H1 (cell line): ENCODE measurements at regions not wholly inside any gene's neighbourhood (a gene's known extent, or its start where the extent isn't known, plus 50 kb on each side); places are given as distances from the start of the nearest gene placed in this dataset.

Experiments used
- CTCF ChIA-PET: fragments of 300-600 bp; sonication (Branson Sonifier 250); formaldehyde crosslinking; loops from one replicate; lab custom pipeline; 2021; ENCODE audit not compliant: partially characterized antibody; lab: Charles Lee
- POLR2A ChIA-PET: fragments of 300-600 bp; sonication (Branson Sonifier 250); formaldehyde crosslinking; loops from one replicate; lab custom pipeline; 2021; ENCODE audit warnings: inconsistent platforms; ENCODE audit not compliant: partially characterized antibody; lab: Charles Lee
- DNase-seq, 2 experiments: peaks; one replicate each; pipeline versions ENCODE4 v3.0.0 to v3.0.0-alpha.2; 2010 to 2022; ENCODE audit warnings: low spot score in 2 of 2, low read depth in 1 of 2, mixed read lengths in 1 of 2
- FAIRE-seq: peaks from 2 replicates; lab custom pipeline; 2011; peaks lifted over from hg19 to GRCh38; lab: Jason Lieb, UNC
- H2AFZ ChIP-seq: 2 replicates; pipeline ENCODE4 v1.8.1; 2012; ENCODE audit warnings: low read length, inconsistent platforms
- H2AK5ac ChIP-seq: 2 replicates; pipeline ENCODE4 v1.6.1; 2013; ENCODE audit warnings: low read depth, low read length
- H2BK120ac ChIP-seq: replicated peaks from 2 replicates; pipeline ENCODE3; 2013; ENCODE audit warnings: low read depth, low read length, inconsistent platforms
- H2BK12ac ChIP-seq: 2 replicates; pipeline ENCODE4 v1.6.1; 2013; ENCODE audit warnings: low read depth, low read length
- H2BK15ac ChIP-seq: 2 replicates; pipeline ENCODE4 v1.6.1; 2013; ENCODE audit warnings: low read length
- H2BK20ac ChIP-seq: 2 replicates; pipeline ENCODE4 v1.6.1; 2013; ENCODE audit warnings: low read length
- H2BK5ac ChIP-seq: 2 replicates; pipeline ENCODE4 v1.6.1; 2013; ENCODE audit warnings: low read depth, low read length
- H3K14ac ChIP-seq: 2 replicates; pipeline ENCODE4 v1.6.1; 2013; ENCODE audit warnings: inconsistent platforms; ENCODE audit not compliant: insufficient read length
- H3K18ac ChIP-seq: 2 replicates; pipeline ENCODE4 v1.6.1; 2013; ENCODE audit warnings: low read length; ENCODE audit errors: extremely low read depth
- H3K23ac ChIP-seq: 2 replicates; pipeline ENCODE4 v1.6.1; 2013; ENCODE audit warnings: inconsistent platforms; ENCODE audit not compliant: insufficient read length
- H3K23me2 ChIP-seq: 2 replicates; pipeline ENCODE4 v1.6.1; 2013; ENCODE audit warnings: low read depth, low read length
- H3K27ac ChIP-seq: 2 replicates; pipeline ENCODE4 v1.6.1; 2011; ENCODE audit warnings: low read depth, low read length, inconsistent platforms
- H3K27me3 ChIP-seq, 4 experiments: replicated peaks in 1 of 4; 1 replicate in 1 of 4; 2 replicates in 3 of 4; pipeline versions ENCODE4 v1.6.1 to v1.8.1; 2011 to 2013; ENCODE audit warnings: low read length in 3 of 4, mild to moderate bottlenecking in 3 of 4, inconsistent platforms in 2 of 4, mixed read lengths in 2 of 4, moderate library complexity in 1 of 4; ENCODE audit not compliant: control insufficient read depth in 3 of 4, insufficient read depth in 3 of 4; ENCODE audit errors: extremely low read depth in 1 of 4
- H3K36me3 ChIP-seq, 4 experiments: 2 replicates each; pipeline versions ENCODE4 v1.6.1 to v1.8.1; 2011 to 2013; ENCODE audit warnings: mild to moderate bottlenecking in 4 of 4, low read length in 3 of 4, moderate library complexity in 2 of 4, control low read depth in 1 of 4, inconsistent platforms in 1 of 4; ENCODE audit not compliant: insufficient read depth in 4 of 4, control insufficient read depth in 2 of 4
- H3K4ac ChIP-seq: replicated peaks from 2 replicates; pipeline ENCODE3; 2013; ENCODE audit warnings: low read length, low read depth, mixed read lengths, inconsistent platforms; ENCODE audit not compliant: insufficient read length
- H3K4me1 ChIP-seq, 4 experiments: replicated peaks in 1 of 4; 1 replicate in 1 of 4; 2 replicates in 3 of 4; pipeline versions ENCODE4 v1.6.1 to v1.8.1; 2011 to 2013; ENCODE audit warnings: low read length in 3 of 4, inconsistent platforms in 2 of 4, mixed read lengths in 1 of 4; ENCODE audit not compliant: insufficient read depth in 4 of 4, control insufficient read depth in 3 of 4
- H3K4me2 ChIP-seq, 2 experiments: 2 replicates each; pipeline versions ENCODE4 v1.6.1 to v1.8.1; 2011 to 2013; ENCODE audit warnings: low read depth in 2 of 2, low read length in 2 of 2, control low read depth in 1 of 2, inconsistent platforms in 1 of 2, mild to moderate bottlenecking in 1 of 2; ENCODE audit not compliant: insufficient read depth in 1 of 2
- H3K4me3 ChIP-seq, 4 experiments: fragments of 200-600, 300-600 bp in 1 of 4; sonication (generic), shearing (Covaris generic), sonication (Bioruptor Twin) in 1 of 4; 2 replicates each; pipeline versions ENCODE4 v1.5.1 to v1.8.1; 2011 to 2016; ENCODE audit warnings: low read length in 4 of 4, low read depth in 3 of 4, control low read depth in 2 of 4, inconsistent platforms in 2 of 4, mild to moderate bottlenecking in 2 of 4, mixed read lengths in 1 of 4, moderate library complexity in 1 of 4; ENCODE audit not compliant: insufficient read depth in 2 of 4; ENCODE audit errors: extremely low read depth in 1 of 4
- H3K56ac ChIP-seq: replicated peaks from 2 replicates; pipeline ENCODE3; 2013; ENCODE audit warnings: low read depth, mild to moderate bottlenecking, mixed read lengths, low read length, inconsistent platforms; ENCODE audit not compliant: insufficient read length
- H3K79me1 ChIP-seq: 2 replicates; pipeline ENCODE4 v1.6.1; 2013; ENCODE audit warnings: low read depth, low read length, control low read depth
- H3K79me2 ChIP-seq, 2 experiments: 2 replicates each; pipeline versions ENCODE4 v1.6.1 to v1.8.1; 2012 to 2013; ENCODE audit warnings: low read length in 2 of 2, mild to moderate bottlenecking in 2 of 2, inconsistent platforms in 1 of 2; ENCODE audit not compliant: insufficient read depth in 2 of 2, control insufficient read depth in 1 of 2
- H3K9ac ChIP-seq, 4 experiments: replicated peaks in 1 of 4; 1 replicate in 1 of 4; 2 replicates in 3 of 4; pipeline versions ENCODE4 v1.6.1 to v1.8.1; 2011 to 2013; ENCODE audit warnings: low read depth in 3 of 4, low read length in 3 of 4, control low read depth in 2 of 4, mild to moderate bottlenecking in 2 of 4, moderate library complexity in 2 of 4, inconsistent platforms in 1 of 4; ENCODE audit errors: extremely low read depth in 1 of 4
- H3K9me3 ChIP-seq, 2 experiments: 2 replicates each; pipeline versions ENCODE4 v1.6.1 to v1.8.1; 2012 to 2013; ENCODE audit warnings: mild to moderate bottlenecking in 2 of 2, moderate library complexity in 2 of 2, control low read depth in 1 of 2, inconsistent platforms in 1 of 2, low read depth in 1 of 2, low read length in 1 of 2, mixed read lengths in 1 of 2; ENCODE audit not compliant: insufficient read depth in 2 of 2
- H4K20me1 ChIP-seq, 2 experiments: replicated peaks in 1 of 2; 2 replicates each; pipeline versions ENCODE3 to v1.8.1; 2011 to 2013; ENCODE audit warnings: inconsistent platforms in 2 of 2, low read length in 2 of 2, mild to moderate bottlenecking in 1 of 2; ENCODE audit not compliant: insufficient read depth in 2 of 2, control insufficient read depth in 1 of 2
- H4K5ac ChIP-seq: 2 replicates; pipeline ENCODE4 v1.6.1; 2013; ENCODE audit warnings: low read length, low read depth, mixed read lengths, inconsistent platforms; ENCODE audit not compliant: insufficient read length
- H4K8ac ChIP-seq: 2 replicates; pipeline ENCODE4 v1.8.0; 2013; ENCODE audit warnings: mild to moderate bottlenecking, moderate library complexity, low read length, inconsistent platforms; ENCODE audit not compliant: insufficient read depth; ENCODE audit errors: extremely low read depth
- H4K91ac ChIP-seq: replicated peaks from 2 replicates; pipeline ENCODE3; 2013; ENCODE audit warnings: low read length, mixed read lengths, inconsistent platforms; ENCODE audit not compliant: insufficient read length
- CBX5 ChIP-seq: fragments of 300-800, 300-1000 bp; sonication (generic); IDR thresholded peaks from 2 replicates; pipeline ENCODE4 v1.7.1; 2016; ENCODE audit warnings: antibody characterized with exemption, low read length, low read depth
- EP300 ChIP-seq, 2 experiments: IDR thresholded peaks; 1 replicate in 1 of 2; 2 replicates in 1 of 2; pipeline ENCODE4 v1.6.1; 2011 to 2012; ENCODE audit warnings: low read depth in 2 of 2, low read length in 2 of 2, mild to moderate bottlenecking in 2 of 2, borderline replicate concordance in 1 of 2, inconsistent platforms in 1 of 2, moderate library complexity in 1 of 2
- GTF2F1 ChIP-seq: IDR thresholded peaks from 2 replicates; pipeline ENCODE4 v1.6.1; 2012; ENCODE audit warnings: low read depth, low read length, improper control_type of control experiment, borderline replicate concordance
- KDM1A ChIP-seq: fragments of 200-600, 300-600 bp; sonication (generic); IDR thresholded peaks from 2 replicates; pipeline ENCODE4 v1.7.1; 2016; ENCODE audit warnings: mild to moderate bottlenecking, low read length, borderline replicate concordance
- SIRT6 ChIP-seq: IDR thresholded peaks from one replicate; pipeline ENCODE4 v1.7.1; 2012; ENCODE audit warnings: low read length, inconsistent platforms
- SP1 ChIP-seq: IDR thresholded peaks from 2 replicates; pipeline ENCODE4 v1.6.1; 2011; ENCODE audit warnings: low read depth, low read length
- WGBS, 2 experiments: shearing (Covaris generic) in 1 of 2; methylation state at CpG; one replicate each; pipeline versions ENCODE4 v1.1.6 to v1.1.7; 2013 to 2015; ENCODE audit warnings: low lambda C conversion rate in 2 of 2, mixed read lengths in 2 of 2, inconsistent platforms in 1 of 2, low coverage in 1 of 2, missing lambda C conversion rate in 1 of 2; ENCODE audit not compliant: insufficient replicate concordance in 2 of 2, insufficient coverage in 1 of 2, insufficient read length in 1 of 2; ENCODE audit errors: extremely low coverage in 1 of 2, missing lambda C conversion rate in 1 of 2; 5-methylcytosine and 5-hydroxymethylcytosine counted together

DNA sequence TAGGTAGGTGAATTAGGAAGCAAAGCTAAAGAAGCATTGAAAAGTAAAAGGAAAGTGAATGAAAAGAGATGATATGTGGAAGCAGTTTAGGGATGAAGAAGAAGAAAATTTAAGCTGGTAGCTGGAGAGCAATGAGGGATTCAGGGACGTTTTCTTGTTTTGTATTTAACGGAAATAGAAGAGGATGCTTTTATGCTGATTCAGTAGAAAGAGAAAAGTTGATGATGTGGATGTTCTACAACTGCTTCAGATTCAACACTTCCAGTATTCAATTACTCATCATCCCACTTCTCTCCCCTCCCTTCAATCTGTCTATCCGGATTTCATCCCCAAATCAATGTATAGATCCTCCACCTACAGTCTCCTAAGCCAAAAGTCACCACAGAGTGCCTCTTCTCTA lies 448.2 kb upstream of the CCDC54 start:
- Histone ChIP-seq H2BK20ac (no peak overlapping the region), H2BK5ac (no peak overlapping the region), H2BK120ac (no peak overlapping the region), H3K79me1 (no peaks in the 10 kb centered on the region), H3K23ac (no peak overlapping the region), H2AFZ (no peak overlapping the region), H3K79me2 (no peaks in the 10 kb centered on the region), H2AK5ac (no peak overlapping the region), H3K23me2 (no peaks in the 10 kb centered on the region), H3K36me3 (peaks cover 0 to 5% (median 0%) of the 10 kb centered on the region in 4 experiments; a peak in 2 of 8 replicates), H3K27ac (no peak overlapping the region), H3K9ac (no peak overlapping the region), H2BK12ac (no peak overlapping the region), H3K14ac (no peak overlapping the region), H3K4me3 (no peak overlapping the region), H4K5ac (no peak overlapping the region), H3K4ac (no peak overlapping the region), H3K27me3 (no peaks in the 10 kb centered on the region), H2BK15ac (no peak overlapping the region), H3K9me3 (peaks cover 7 to 14% of the 10 kb centered on the region in 2 experiments), H3K18ac (no peak overlapping the region), H4K20me1 (no peaks in the 10 kb centered on the region), H4K8ac (no peak overlapping the region), H4K91ac (no peak overlapping the region), H3K4me1 (no peaks in the 10 kb centered on the region), H3K4me2 (no peak overlapping the region), H3K56ac (no peak overlapping the region)
- WGBS, 2 experiments: 90 to 100% methylated on average over 2 to 3 of the region's 3 CpGs
- no peak for TF ChIP-seq GTF2F1
- no peak for TF ChIP-seq EP300 (IDR thresholded peaks at IDR 0.05; ENCODE audit: borderline replicate concordance in 1 of 2, low read depth in 2 of 2, low read length in 2 of 2)
- TF ChIP-seq KDM1A: no peak
- TF ChIP-seq SIRT6: no peak
- TF ChIP-seq CBX5: no peak
- TF ChIP-seq SP1: no peak
- DNase-seq (no peak), FAIRE-seq (no peak)
- ChIA-PET POLR2A (no interaction called here), CTCF (no interaction called here)
